ENCODE measurements at regions not wholly inside any gene's neighbourhood (a gene's known extent, or its start where the extent isn't known, plus 50 kb on each side); places are given as distances from the start of the nearest gene placed in this dataset.

DNA sequence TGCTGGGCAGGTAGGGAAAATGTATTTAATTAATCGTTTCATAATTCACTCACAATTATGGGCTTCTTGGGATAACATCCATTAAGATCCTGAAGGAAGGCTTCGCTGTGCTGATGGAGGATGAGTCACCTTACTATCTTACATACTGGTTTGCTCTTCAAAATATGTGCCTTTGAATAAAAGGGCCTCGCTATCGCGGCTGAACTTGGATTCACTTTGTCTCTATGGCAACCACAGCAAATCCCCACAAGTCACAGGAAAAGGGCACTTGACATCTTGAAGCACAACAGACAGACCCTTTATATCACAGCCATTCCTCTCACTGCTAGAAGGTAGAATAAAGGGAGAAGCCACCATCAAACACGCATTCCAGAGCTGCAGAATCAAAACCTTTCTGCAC lies 141.3 kb upstream of the MYLIP start:
- Histone ChIP-seq H3K79me2 (ENCODE audit: control insufficient read depth, low read length) (no peaks in the 10 kb centered on the region), H3K4me1 (ENCODE audit: control insufficient read depth, low read length) (no peaks in the 10 kb centered on the region), H3K9me3 (ENCODE audit: control insufficient read depth, insufficient read depth, low read length) (no peaks in the 10 kb centered on the region; the same call in 1 of the 2 replicates), H3F3A (ENCODE audit: control insufficient read depth, insufficient read depth) (no peaks in the 10 kb centered on the region), H3K27ac (ENCODE audit: low read depth, low read length) (no peak overlapping the region), H3K27me3 (ENCODE audit: control insufficient read depth, low read length) (peaks cover 12% of the 10 kb centered on the region), H3K36me3 (ENCODE audit: control insufficient read depth, low read length) (no peaks in the 10 kb centered on the region), H3K9me2 (replicated peaks; ENCODE audit: control insufficient read depth, low read length) (no peaks in the 10 kb centered on the region), H3K4me2 (ENCODE audit: low read length) (no peak overlapping the region), H4K20me1 (ENCODE audit: control insufficient read depth, insufficient read depth, low read depth, low read length) (no peaks in the 10 kb centered on the region), H3K4me3 (ENCODE audit: low read length) (no peak overlapping the region)
- TF ChIP-seq, protein P1, sequence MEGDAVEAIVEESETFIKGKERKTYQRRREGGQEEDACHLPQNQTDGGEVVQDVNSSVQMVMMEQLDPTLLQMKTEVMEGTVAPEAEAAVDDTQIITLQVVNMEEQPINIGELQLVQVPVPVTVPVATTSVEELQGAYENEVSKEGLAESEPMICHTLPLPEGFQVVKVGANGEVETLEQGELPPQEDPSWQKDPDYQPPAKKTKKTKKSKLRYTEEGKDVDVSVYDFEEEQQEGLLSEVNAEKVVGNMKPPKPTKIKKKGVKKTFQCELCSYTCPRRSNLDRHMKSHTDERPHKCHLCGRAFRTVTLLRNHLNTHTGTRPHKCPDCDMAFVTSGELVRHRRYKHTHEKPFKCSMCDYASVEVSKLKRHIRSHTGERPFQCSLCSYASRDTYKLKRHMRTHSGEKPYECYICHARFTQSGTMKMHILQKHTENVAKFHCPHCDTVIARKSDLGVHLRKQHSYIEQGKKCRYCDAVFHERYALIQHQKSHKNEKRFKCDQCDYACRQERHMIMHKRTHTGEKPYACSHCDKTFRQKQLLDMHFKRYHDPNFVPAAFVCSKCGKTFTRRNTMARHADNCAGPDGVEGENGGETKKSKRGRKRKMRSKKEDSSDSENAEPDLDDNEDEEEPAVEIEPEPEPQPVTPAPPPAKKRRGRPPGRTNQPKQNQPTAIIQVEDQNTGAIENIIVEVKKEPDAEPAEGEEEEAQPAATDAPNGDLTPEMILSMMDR (IDR thresholded peaks at IDR 0.05; ENCODE audit: low read depth, low read length, poor library complexity, severe bottlenecking) = no peak
- no peak for TF ChIP-seq EZH2phosphoT487 (IDR thresholded peaks at IDR 0.05; ENCODE audit: borderline replicate concordance, low read length)

DNA sequence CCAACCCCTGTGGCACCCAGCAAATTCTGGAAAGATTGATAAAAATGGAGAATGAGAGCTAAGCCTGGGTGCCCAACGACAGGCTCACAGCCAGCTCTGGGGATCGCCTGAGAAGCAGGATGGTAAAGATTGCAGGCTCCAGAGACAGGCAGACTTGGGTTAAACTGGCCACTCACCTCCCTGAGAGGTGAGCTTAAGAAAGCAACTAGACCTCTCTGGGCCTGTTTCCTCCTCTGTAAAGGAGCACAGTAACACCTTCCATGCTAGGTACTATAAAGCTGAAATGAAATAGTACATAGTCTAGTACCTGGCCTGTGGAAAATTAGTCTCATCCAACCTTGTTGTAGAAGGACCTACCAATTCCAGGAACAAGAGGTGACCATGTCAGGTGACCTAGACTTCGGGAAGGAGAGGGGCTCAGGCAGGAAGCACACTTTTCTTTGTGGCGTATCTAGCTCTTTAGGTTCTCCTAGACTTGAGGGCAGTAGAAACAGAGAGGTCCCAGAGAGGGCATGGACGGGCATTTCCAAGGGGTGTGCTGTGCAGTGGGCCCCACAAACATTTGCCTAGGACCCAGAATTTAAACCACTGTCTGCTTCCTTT lies 142.8 kb upstream of the MYLIP start:
- Histone ChIP-seq H3K27me3 (ENCODE audit: control insufficient read depth, low read length) (peaks cover 12% of the 10 kb centered on the region), H3K4me1 (ENCODE audit: control insufficient read depth, low read length) (no peaks in the 10 kb centered on the region), H3K9me3 (ENCODE audit: control insufficient read depth, insufficient read depth, low read length) (no peaks in the 10 kb centered on the region; the same call in 1 of the 2 replicates), H3K27ac (ENCODE audit: low read depth, low read length) (no peak overlapping the region), H3K36me3 (ENCODE audit: control insufficient read depth, low read length) (no peaks in the 10 kb centered on the region), H3F3A (ENCODE audit: control insufficient read depth, insufficient read depth) (no peaks in the 10 kb centered on the region), H3K4me2 (ENCODE audit: low read length) (no peak overlapping the region), H3K4me3 (ENCODE audit: low read length) (no peak overlapping the region), H4K20me1 (ENCODE audit: control insufficient read depth, insufficient read depth, low read depth, low read length) (no peaks in the 10 kb centered on the region), H3K9me2 (replicated peaks; ENCODE audit: control insufficient read depth, low read length) (no peaks in the 10 kb centered on the region), H3K79me2 (ENCODE audit: control insufficient read depth, low read length) (no peaks in the 10 kb centered on the region)
- TF ChIP-seq, protein P1 (IDR thresholded peaks at IDR 0.05; ENCODE audit: low read depth, low read length, poor library complexity, severe bottlenecking) = no peak
- TF ChIP-seq EZH2phosphoT487 (IDR thresholded peaks at IDR 0.05; ENCODE audit: borderline replicate concordance, low read length) = no peak

DNA sequence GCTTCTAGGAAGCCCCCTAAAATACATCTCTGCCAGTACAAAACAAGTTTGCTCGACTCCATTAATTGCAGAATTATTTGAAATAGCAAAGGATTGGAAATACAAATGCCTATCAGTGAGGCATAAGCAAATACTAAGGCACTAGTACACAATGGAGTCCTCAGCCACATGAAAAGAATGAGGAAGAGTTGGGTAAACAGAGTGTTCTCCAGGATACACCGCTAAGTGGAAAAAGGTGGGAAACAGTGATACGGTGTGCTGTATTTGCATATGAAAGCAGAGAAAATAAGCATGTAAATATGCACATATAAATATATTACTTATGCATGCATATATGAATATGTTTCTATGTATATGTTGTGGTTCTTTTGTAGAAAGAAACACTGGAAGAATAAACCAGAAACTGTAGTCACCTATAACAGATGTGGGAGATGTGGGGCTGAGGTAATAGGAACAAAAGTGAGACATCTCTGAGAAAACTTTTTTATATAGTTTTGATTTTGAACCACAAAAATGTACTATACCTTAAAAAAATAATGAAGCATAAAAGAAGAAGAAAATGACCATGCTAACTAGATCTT lies 143.4 kb upstream of the MYLIP start:
- H3K4me2 ChIP-seq (ENCODE audit: low read length) = no peak overlapping the region
- H3K27ac ChIP-seq (ENCODE audit: low read depth, low read length) = no peak overlapping the region
- H3F3A ChIP-seq (ENCODE audit: control insufficient read depth, insufficient read depth) = no peaks in the 10 kb centered on the region
- no peaks in the 10 kb centered on the region for H3K36me3 ChIP-seq (ENCODE audit: control insufficient read depth, low read length)
- peaks cover 12% of the 10 kb centered on the region for H3K27me3 ChIP-seq (ENCODE audit: control insufficient read depth, low read length)
- no peaks in the 10 kb centered on the region for H3K79me2 ChIP-seq (ENCODE audit: control insufficient read depth, low read length)
- TF ChIP-seq EZH2phosphoT487 (IDR thresholded peaks at IDR 0.05; ENCODE audit: borderline replicate concordance, low read length) = no peak
- TF ChIP-seq, protein P1 (IDR thresholded peaks at IDR 0.05; ENCODE audit: low read depth, low read length, poor library complexity, severe bottlenecking) = no peak
- H3K4me1 ChIP-seq (ENCODE audit: control insufficient read depth, low read length) = no peaks in the 10 kb centered on the region
- no peak overlapping the region for H3K4me3 ChIP-seq (ENCODE audit: low read length)
- no peaks in the 10 kb centered on the region for H4K20me1 ChIP-seq (ENCODE audit: control insufficient read depth, insufficient read depth, low read depth, low read length)
- H3K9me2 ChIP-seq (replicated peaks; ENCODE audit: control insufficient read depth, low read length) = no peaks in the 10 kb centered on the region
- H3K9me3 ChIP-seq (ENCODE audit: control insufficient read depth, insufficient read depth, low read length) = no peaks in the 10 kb centered on the region; the same call in 1 of the 2 replicates

Data from DOHH2 (cell line).